ENCODE measurements at regions not wholly inside any gene's neighbourhood (a gene's known extent, or its start where the extent isn't known, plus 50 kb on each side); places are given as distances from the start of the nearest gene placed in this dataset.
A peak's percentile ranks its signal among the peaks of the same experiment; 100 is the strongest.
"Not testable (repeated sequence)": the region's sequence is repeated elsewhere in the genome, so short reads cannot be mapped to it uniquely, and the experiment has no call there.

DNA sequence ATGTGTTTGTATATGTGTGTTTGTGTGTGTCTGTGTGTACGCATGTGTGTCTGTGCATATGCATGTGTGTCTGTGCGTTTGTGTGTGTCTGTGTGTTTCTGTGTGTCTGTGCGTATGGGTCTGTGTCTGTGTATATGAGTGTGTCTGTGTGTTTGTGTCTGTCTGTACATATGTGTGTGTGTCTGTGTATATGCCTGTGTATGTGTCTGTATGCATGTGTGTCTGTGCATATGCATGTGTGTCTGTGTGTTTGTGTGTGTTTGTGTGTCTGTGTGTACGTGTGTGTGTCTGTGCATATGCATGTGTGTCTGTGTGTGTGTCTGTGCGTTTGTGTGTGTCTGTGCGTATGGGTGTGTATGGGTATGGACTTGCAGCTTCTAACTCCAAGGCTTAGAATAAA lies 174.0 kb upstream of the NOX3 start:
- Histone ChIP-seq H4K20me1 (ENCODE audit: insufficient read depth, low read length) (no peaks in the 10 kb centered on the region), H2AFZ (ENCODE audit: low read length) (no peak overlapping the region), H3K79me2 (ENCODE audit: insufficient read depth, low read depth, low read length) (no peaks in the 10 kb centered on the region), H3K4me1 (ENCODE audit: insufficient read depth, low read length, poor library complexity, severe bottlenecking) (no peaks in the 10 kb centered on the region), H3K4me2 (ENCODE audit: low read length) (no peak overlapping the region), H3K9me3 (ENCODE audit: low read length) (no peaks in the 10 kb centered on the region), H3K4me3 (ENCODE audit: low read depth, low read length, poor library complexity, severe bottlenecking) (no peak overlapping the region), H3K9me2 (ENCODE audit: insufficient read depth, low read length) (no peaks in the 10 kb centered on the region), H3K27ac (ENCODE audit: low read depth, low read length, poor library complexity, severe bottlenecking) (no peak overlapping the region), H3K36me3 (ENCODE audit: insufficient read depth, low read length) (no peaks in the 10 kb centered on the region)
- TF ChIP-seq EZH2phosphoT487 (IDR thresholded peaks at IDR 0.05; ENCODE audit: borderline replicate concordance, low read depth, low read length), result no peak
- TF ChIP-seq, protein P1, sequence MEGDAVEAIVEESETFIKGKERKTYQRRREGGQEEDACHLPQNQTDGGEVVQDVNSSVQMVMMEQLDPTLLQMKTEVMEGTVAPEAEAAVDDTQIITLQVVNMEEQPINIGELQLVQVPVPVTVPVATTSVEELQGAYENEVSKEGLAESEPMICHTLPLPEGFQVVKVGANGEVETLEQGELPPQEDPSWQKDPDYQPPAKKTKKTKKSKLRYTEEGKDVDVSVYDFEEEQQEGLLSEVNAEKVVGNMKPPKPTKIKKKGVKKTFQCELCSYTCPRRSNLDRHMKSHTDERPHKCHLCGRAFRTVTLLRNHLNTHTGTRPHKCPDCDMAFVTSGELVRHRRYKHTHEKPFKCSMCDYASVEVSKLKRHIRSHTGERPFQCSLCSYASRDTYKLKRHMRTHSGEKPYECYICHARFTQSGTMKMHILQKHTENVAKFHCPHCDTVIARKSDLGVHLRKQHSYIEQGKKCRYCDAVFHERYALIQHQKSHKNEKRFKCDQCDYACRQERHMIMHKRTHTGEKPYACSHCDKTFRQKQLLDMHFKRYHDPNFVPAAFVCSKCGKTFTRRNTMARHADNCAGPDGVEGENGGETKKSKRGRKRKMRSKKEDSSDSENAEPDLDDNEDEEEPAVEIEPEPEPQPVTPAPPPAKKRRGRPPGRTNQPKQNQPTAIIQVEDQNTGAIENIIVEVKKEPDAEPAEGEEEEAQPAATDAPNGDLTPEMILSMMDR (conservative IDR thresholded peaks at IDR 0.05; ENCODE audit: low read length), result no peak
- no peak for DNase-seq (ENCODE audit: low spot score)
- ChIA-PET CTCF (ENCODE audit: unreplicated experiment) (no interaction called here), POLR2A (interaction anchor here (1.2 kb wide), 1 partner anchor 20 kb away, joined by 4 read pairs; no protein-coding TSS in a partner anchor)
- intact Hi-C loops (cut with micrococcal nuclease; ENCODE audit: unreplicated experiment), result no loop called here
- BruUV-seq (replicated peaks), result no TSS peak

DNA sequence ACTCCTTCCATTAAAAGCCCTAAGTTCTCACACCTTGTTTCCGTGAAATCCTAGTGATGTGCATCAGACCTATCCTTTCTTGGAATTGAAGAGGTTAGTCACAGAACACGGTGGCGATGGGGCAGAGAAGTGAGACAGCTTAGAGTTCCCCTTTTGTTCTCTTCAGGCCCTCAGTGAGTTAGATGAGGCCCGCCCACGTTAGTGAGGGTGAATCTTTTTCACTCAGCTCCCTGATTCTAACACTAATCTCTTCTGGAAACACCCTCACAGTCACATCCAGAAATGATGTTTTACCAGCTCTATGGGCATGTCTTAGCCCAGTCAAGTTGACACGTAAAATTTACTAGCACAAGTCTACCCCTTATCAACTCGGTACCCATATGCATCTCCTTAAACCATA lies 172.7 kb upstream of the NOX3 start:
- no peak overlapping the region for H3K4me3 ChIP-seq (ENCODE audit: low read depth, low read length, poor library complexity, severe bottlenecking)
- H4K20me1 ChIP-seq (ENCODE audit: insufficient read depth, low read length), result no peaks in the 10 kb centered on the region
- H3K36me3 ChIP-seq (ENCODE audit: insufficient read depth, low read length), result no peaks in the 10 kb centered on the region
- H3K9me3 ChIP-seq (ENCODE audit: low read length), result no peaks in the 10 kb centered on the region
- ChIA-PET POLR2A (interaction anchor here (0.7 to 1.2 kb wide), 2 partner anchors 21 to 259 kb away, joined by 3 to 4 read pairs; no protein-coding TSS in a partner anchor), CTCF (ENCODE audit: unreplicated experiment) (interaction anchor here (0.7 kb wide), 1 partner anchor 878 kb away, joined by 7 read pairs; no protein-coding TSS in a partner anchor)
- no peaks in the 10 kb centered on the region for H3K4me1 ChIP-seq (ENCODE audit: insufficient read depth, low read length, poor library complexity, severe bottlenecking)
- TF ChIP-seq, protein P1 (conservative IDR thresholded peaks at IDR 0.05; ENCODE audit: low read length), result no peak
- TF ChIP-seq EZH2phosphoT487 (IDR thresholded peaks at IDR 0.05; ENCODE audit: borderline replicate concordance, low read depth, low read length), result no peak
- no peak overlapping the region for H3K4me2 ChIP-seq (ENCODE audit: low read length)
- intact Hi-C loops (cut with micrococcal nuclease; ENCODE audit: unreplicated experiment), result no loop called here
- peak; percentile 5 for DNase-seq (ENCODE audit: low spot score)
- no peaks in the 10 kb centered on the region for H3K9me2 ChIP-seq (ENCODE audit: insufficient read depth, low read length)
- no peak overlapping the region for H3K27ac ChIP-seq (ENCODE audit: low read depth, low read length, poor library complexity, severe bottlenecking)
- no peaks in the 10 kb centered on the region for H3K79me2 ChIP-seq (ENCODE audit: insufficient read depth, low read depth, low read length)
- BruUV-seq (replicated peaks), result no TSS peak
- peak overlapping the region; percentile 65; the same call in 1 of the 2 replicates for H2AFZ ChIP-seq (ENCODE audit: low read length)

DNA sequence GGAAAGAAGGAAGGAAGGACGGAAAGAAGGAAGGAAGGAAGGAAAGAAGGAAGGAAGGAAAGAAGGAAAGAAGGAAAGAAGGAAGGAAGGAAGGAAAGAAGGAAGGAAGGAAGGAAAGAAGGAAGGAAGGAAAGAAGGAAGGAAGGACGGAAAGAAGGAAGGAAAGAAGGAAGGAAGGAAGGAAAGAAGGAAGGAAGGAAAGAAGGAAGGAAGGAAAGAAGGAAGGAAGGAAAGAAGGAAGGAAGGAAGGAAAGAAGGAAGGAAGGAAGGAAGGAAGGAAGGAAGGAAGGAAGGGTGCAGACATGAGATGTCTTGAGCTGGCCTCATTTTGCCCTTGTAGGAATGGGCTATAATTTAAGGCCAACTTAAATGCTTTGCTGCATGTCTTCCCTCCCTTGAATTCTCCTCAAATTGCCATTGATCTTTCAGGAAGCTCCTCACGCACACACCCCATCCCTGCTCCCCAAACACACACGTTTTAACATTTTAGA lies 172.1 kb upstream of the NOX3 start:
- BruUV-seq (replicated peaks); intact Hi-C loops (cut with micrococcal nuclease; ENCODE audit: unreplicated experiment); H3K79me2 ChIP-seq (ENCODE audit: insufficient read depth, low read depth, low read length); H3K27ac ChIP-seq (ENCODE audit: low read depth, low read length, poor library complexity, severe bottlenecking); H3K4me2 ChIP-seq (ENCODE audit: low read length); H3K36me3 ChIP-seq (ENCODE audit: insufficient read depth, low read length); H3K9me2 ChIP-seq (ENCODE audit: insufficient read depth, low read length); DNase-seq (ENCODE audit: low spot score); H3K9me3 ChIP-seq (ENCODE audit: low read length); H4K20me1 ChIP-seq (ENCODE audit: insufficient read depth, low read length); H3K4me3 ChIP-seq (ENCODE audit: low read depth, low read length, poor library complexity, severe bottlenecking); H3K4me1 ChIP-seq (ENCODE audit: insufficient read depth, low read length, poor library complexity, severe bottlenecking): not testable (repeated sequence)
- H2AFZ ChIP-seq (ENCODE audit: low read length), result peak overlapping the region; percentile 65; the same call in 1 of the 2 replicates
- POLR2A ChIA-PET, result interaction anchor here (0.6 to 0.7 kb wide), 2 partner anchors 129 to 258 kb away, joined by 3 read pairs; no protein-coding TSS in a partner anchor
- CTCF ChIA-PET (ENCODE audit: unreplicated experiment), result interaction anchor here (0.7 kb wide), 1 partner anchor 879 kb away, joined by 7 read pairs; no protein-coding TSS in a partner anchor

All from OCI-LY7 (cell line).